Prostate gland (tissue), 2 donors: ENCODE measurements at regions not wholly inside any gene's neighbourhood (a gene's known extent, or its start where the extent isn't known, plus 50 kb on each side); places are given as distances from the start of the nearest gene placed in this dataset.

Experiments
- DNase-seq: peaks from one replicate; pipeline ENCODE4 v3.0.0-alpha.2; 2019; ENCODE audit warnings: low spot score
- H3K27ac ChIP-seq, 2 donors: fragments of 200-600 bp; sonication (generic); 2 replicates each; pipeline ENCODE4 v1.5.1; 2017 to 2019
- H3K27me3 ChIP-seq: fragments of 200-600 bp; sonication (generic); replicated peaks from 2 replicates; pipeline ENCODE4 v1.5.1; 2019; ENCODE audit not compliant: insufficient read depth
- H3K36me3 ChIP-seq, 2 donors: fragments of 200-600 bp; sonication (generic); 1 replicate in 1 of 2; 2 replicates in 1 of 2; pipeline versions ENCODE4 v1.5.1 to v1.8.1; 2017 to 2019
- H3K4me1 ChIP-seq: fragments of 200-600 bp; sonication (generic); replicated peaks from 2 replicates; pipeline ENCODE4 v1.5.1; 2019
- H3K4me3 ChIP-seq, 2 donors: fragments of 200-600 bp; sonication (generic); 2 replicates each; pipeline ENCODE4 v1.5.1; 2017 to 2019
- H3K9me3 ChIP-seq: fragments of 200-600 bp; sonication (generic); 2 replicates; pipeline ENCODE4 v1.5.1; 2017
- CTCF ChIP-seq, 4 experiments: fragments of 200-600 bp in 2 of 4; fragments of 450-650 bp in 2 of 4; sonication (generic) in 2 of 4; IDR thresholded peaks; 1 replicate in 3 of 4; 2 replicates in 1 of 4; pipeline ENCODE4 v1.5.1; 2016 to 2019; ENCODE audit warnings: antibody characterized with exemption in 4 of 4, mild to moderate bottlenecking in 2 of 4, moderate library complexity in 2 of 4
- POLR2A ChIP-seq: fragments of 450-650 bp; IDR thresholded peaks from one replicate; pipeline ENCODE4 v1.6.1; 2016; ENCODE audit warnings: antibody characterized with exemption, mild to moderate bottlenecking
- POLR2AphosphoS5 ChIP-seq: sonication (generic); formaldehyde crosslinking; IDR thresholded peaks from one replicate; pipeline ENCODE4 v1.6.1; 2017; ENCODE audit warnings: antibody characterized with exemption
- WGBS: methylation state at CpG from one replicate; pipeline ENCODE4 v1.1.5; 2018; 5-methylcytosine and 5-hydroxymethylcytosine counted together
- intact Hi-C: fragments of 100-400 bp; cut with DNase I; formaldehyde crosslinking; loops from one replicate; pipeline ENCODE4 v1.14.2; 2022

GRCh38 chr4:96295143-96295741 is 455.3 kb downstream of the PDHA2 start:
- Histone ChIP-seq H3K27me3 (no peaks in the 10 kb centered on the region), H3K27ac (no peak overlapping the region), H3K4me3 (no peak overlapping the region), H3K9me3 (no peaks in the 10 kb centered on the region), H3K4me1 (no peaks in the 10 kb centered on the region), H3K36me3 (no peaks in the 10 kb centered on the region)
- 61% methylated on average over 4 of the region's 4 CpGs for WGBS
- intact Hi-C loops = no loop called here
- DNase-seq = no peak
- no peak for TF ChIP-seq POLR2A
- TF ChIP-seq POLR2AphosphoS5 = no peak
- TF ChIP-seq CTCF (IDR thresholded peaks at IDR 0.05) = no peak

GRCh38 chr4:96301715-96302114 is 461.8 kb downstream of the PDHA2 start:
- Histone ChIP-seq H3K9me3 (no peaks in the 10 kb centered on the region), H3K4me1 (no peaks in the 10 kb centered on the region), H3K36me3 (no peaks in the 10 kb centered on the region), H3K27ac (no peak overlapping the region), H3K4me3 (no peak overlapping the region), H3K27me3 (no peaks in the 10 kb centered on the region)
- TF ChIP-seq POLR2AphosphoS5 (no peak), POLR2A (no peak), CTCF (IDR thresholded peaks at IDR 0.05) (no peak)
- WGBS = 90% methylated on average over 3 of the region's 3 CpGs
- DNase-seq = no peak
- intact Hi-C loops = no loop called here

GRCh38 chr4:96305030-96305429 is 465.1 kb downstream of the PDHA2 start:
- TF ChIP-seq POLR2A (no peak), POLR2AphosphoS5 (no peak)
- no peak overlapping the region for H3K27ac ChIP-seq
- no peaks in the 10 kb centered on the region for H3K36me3 ChIP-seq
- H3K9me3 ChIP-seq = no peaks in the 10 kb centered on the region
- no peak for DNase-seq
- no peak overlapping the region for H3K4me3 ChIP-seq
- H3K4me1 ChIP-seq = no peaks in the 10 kb centered on the region
- intact Hi-C loops = no loop called here
- H3K27me3 ChIP-seq = no peaks in the 10 kb centered on the region
- WGBS = 29% methylated on average over 1 of the region's 1 CpG

- Histone ChIP-seq H3K27me3 (no peaks in the 10 kb centered on the region), H3K4me1 (no peaks in the 10 kb centered on the region), H3K27ac (no peak overlapping the region), H3K9me3 (no peaks in the 10 kb centered on the region), H3K36me3 (no peaks in the 10 kb centered on the region), H3K4me3 (no peak overlapping the region)
- WGBS = 41% methylated on average over 4 of the region's 4 CpGs
- DNase-seq = no peak
- intact Hi-C loops = no loop called here
- TF ChIP-seq POLR2AphosphoS5 = no peak
- no peak for TF ChIP-seq POLR2A
- no peak for TF ChIP-seq CTCF (IDR thresholded peaks at IDR 0.05)
Measured at GRCh38 chr4:96312046-96312685, 472.3 kb downstream of the PDHA2 start.

GRCh38 chr4:96315815-96316214 is 475.9 kb downstream of the PDHA2 start:
- 20% methylated on average over 2 of the region's 2 CpGs for WGBS
- intact Hi-C loops = no loop called here
- H3K9me3 ChIP-seq = no peaks in the 10 kb centered on the region
- DNase-seq = no peak
- H3K27me3 ChIP-seq = no peaks in the 10 kb centered on the region
- no peak overlapping the region for H3K4me3 ChIP-seq
- no peaks in the 10 kb centered on the region for H3K36me3 ChIP-seq
- H3K4me1 ChIP-seq = no peaks in the 10 kb centered on the region
- no peak overlapping the region for H3K27ac ChIP-seq
- TF ChIP-seq POLR2A (no peak), CTCF (IDR thresholded peaks at IDR 0.05) (no peak), POLR2AphosphoS5 (no peak)
